Neural progenitor cell (in vitro differentiated cells): ENCODE measurements at regions not wholly inside any gene's neighbourhood (a gene's known extent, or its start where the extent isn't known, plus 50 kb on each side); places are given as distances from the start of the nearest gene placed in this dataset.

ENCODE experiments used
- DNase-seq: peaks from one replicate; pipeline ENCODE4 v3.0.0-alpha.2; 2016; ENCODE audit warnings: low spot score
- H2AFZ ChIP-seq: fragments of 200-600 bp; sonication (generic); replicated peaks from 2 replicates; pipeline ENCODE4 v1.6.1; 2016; ENCODE audit warnings: antibody characterized with exemption
- H3F3A ChIP-seq: fragments of 200-600 bp; sonication (generic); 2 replicates; pipeline ENCODE4 v1.6.1; 2016; ENCODE audit warnings: antibody characterized with exemption, low read depth
- H3K27ac ChIP-seq: fragments of 200-600 bp; sonication (generic); 2 replicates; pipeline ENCODE4 v1.5.1; 2016; ENCODE audit warnings: mild to moderate bottlenecking
- H3K27me3 ChIP-seq: fragments of 200-600 bp; sonication (generic); 2 replicates; pipeline ENCODE4 v1.6.1; 2016; ENCODE audit warnings: mild to moderate bottlenecking, moderate library complexity
- H3K36me3 ChIP-seq: fragments of 200-600 bp; sonication (generic); 2 replicates; pipeline ENCODE4 v1.5.1; 2016
- H3K4me1 ChIP-seq: fragments of 200-600 bp; sonication (generic); 2 replicates; pipeline ENCODE4 v1.6.1; 2016; ENCODE audit warnings: mixed run types
- H3K4me2 ChIP-seq: fragments of 200-600 bp; sonication (generic); 2 replicates; pipeline ENCODE4 v1.6.1; 2016
- H3K4me3 ChIP-seq: fragments of 200-600 bp; sonication (generic); 2 replicates; pipeline ENCODE4 v1.5.1; 2016
- H3K79me2 ChIP-seq: fragments of 200-600 bp; sonication (generic); 2 replicates; pipeline ENCODE4 v1.6.1; 2016; ENCODE audit warnings: low read depth
- H3K9ac ChIP-seq: fragments of 200-600 bp; sonication (generic); 2 replicates; pipeline ENCODE4 v1.6.1; 2016
- H3K9me3 ChIP-seq: fragments of 200-600 bp; sonication (generic); 2 replicates; pipeline ENCODE4 v1.5.1; 2016; ENCODE audit warnings: low read depth
- H4K20me1 ChIP-seq: fragments of 200-600 bp; sonication (generic); 2 replicates; pipeline ENCODE4 v1.6.1; 2016; ENCODE audit warnings: low read depth
- H3K27ac Mint-ChIP-seq: 3 replicates; pipeline ENCODE4 v1.8.0; 2021; ENCODE audit warnings: mixed read lengths
- H3K27me3 Mint-ChIP-seq: 2 replicates; pipeline ENCODE4 v1.8.0; 2022; ENCODE audit warnings: low read depth, mild to moderate bottlenecking, inconsistent platforms, moderate library complexity, mixed read lengths; ENCODE audit not compliant: insufficient read depth
- H3K36me3 Mint-ChIP-seq: 3 replicates; pipeline ENCODE4 v1.8.0; 2021; ENCODE audit warnings: mixed read lengths
- H3K4me1 Mint-ChIP-seq: 3 replicates; pipeline ENCODE4 v1.8.0; 2021; ENCODE audit warnings: mixed read lengths
- H3K4me3 Mint-ChIP-seq: 3 replicates; pipeline ENCODE4 v1.8.0; 2021; ENCODE audit warnings: mild to moderate bottlenecking, moderate library complexity, mixed read lengths
- H3K9me3 Mint-ChIP-seq: 3 replicates; pipeline ENCODE4 v1.8.0; 2020; ENCODE audit warnings: mixed read lengths
- CTCF ChIP-seq: fragments of 200-600 bp; sonication (generic); IDR thresholded peaks from 2 replicates; pipeline ENCODE4 v1.5.1; 2017; ENCODE audit warnings: antibody characterized with exemption, mild to moderate bottlenecking
- EZH2 ChIP-seq: fragments of 200-600 bp; sonication (generic); IDR thresholded peaks from 2 replicates; pipeline ENCODE4 v1.6.1; 2017; ENCODE audit warnings: antibody characterized with exemption, mild to moderate bottlenecking, moderate library complexity
- EZH2phosphoT487 ChIP-seq: fragments of 200-600 bp; sonication (generic); IDR thresholded peaks from 2 replicates; pipeline ENCODE4 v1.6.1; 2017; ENCODE audit warnings: antibody characterized with exemption

- H3K4me3 Mint-ChIP-seq: no peak overlapping the region
- Histone ChIP-seq H3K36me3 (no peaks in the 10 kb centered on the region), H3K27ac (no peak overlapping the region), H3K4me1 (no peaks in the 10 kb centered on the region), H3K27me3 (no peaks in the 10 kb centered on the region), H4K20me1 (no peaks in the 10 kb centered on the region), H3F3A (no peaks in the 10 kb centered on the region), H3K4me2 (no peak overlapping the region), H3K79me2 (no peaks in the 10 kb centered on the region), H2AFZ (no peak overlapping the region), H3K4me3 (no peak overlapping the region), H3K9ac (no peak overlapping the region), H3K9me3 (no peaks in the 10 kb centered on the region)
- no peaks in the 10 kb centered on the region for H3K36me3 Mint-ChIP-seq
- DNase-seq: no peak
- H3K27ac Mint-ChIP-seq: no peak overlapping the region
- H3K27me3 Mint-ChIP-seq: peaks cover 2% of the 10 kb centered on the region
- H3K4me1 Mint-ChIP-seq: no peaks in the 10 kb centered on the region
- no peaks in the 10 kb centered on the region for H3K9me3 Mint-ChIP-seq
- no peak for TF ChIP-seq EZH2
- no peak for TF ChIP-seq EZH2phosphoT487
- TF ChIP-seq CTCF: no peak
Measured at GRCh38 chr6:99120641-99121040, 172.9 kb upstream of the FBXL4 start.

GRCh38 chr6:99119109-99120031 is 171.6 kb upstream of the FBXL4 start:
- Histone ChIP-seq H3K9ac (no peak overlapping the region), H3K36me3 (no peaks in the 10 kb centered on the region), H3K4me2 (no peak overlapping the region), H3K4me3 (no peak overlapping the region), H3K27ac (no peak overlapping the region), H3K79me2 (no peaks in the 10 kb centered on the region), H4K20me1 (no peaks in the 10 kb centered on the region), H2AFZ (no peak overlapping the region), H3K27me3 (no peaks in the 10 kb centered on the region), H3K4me1 (no peaks in the 10 kb centered on the region), H3F3A (no peaks in the 10 kb centered on the region), H3K9me3 (no peaks in the 10 kb centered on the region)
- peak; percentile 83 for TF ChIP-seq CTCF
- no peak for TF ChIP-seq EZH2phosphoT487
- TF ChIP-seq EZH2: no peak
- no peaks in the 10 kb centered on the region for H3K36me3 Mint-ChIP-seq
- no peak overlapping the region for H3K4me3 Mint-ChIP-seq
- H3K9me3 Mint-ChIP-seq: no peaks in the 10 kb centered on the region
- H3K27ac Mint-ChIP-seq: no peak overlapping the region
- peaks cover 2% of the 10 kb centered on the region for H3K27me3 Mint-ChIP-seq
- DNase-seq: peak; percentile 75
- H3K4me1 Mint-ChIP-seq: no peaks in the 10 kb centered on the region

- no peak overlapping the region for H3K4me2 ChIP-seq
- no peaks in the 10 kb centered on the region for H3K36me3 ChIP-seq
- no peak for DNase-seq
- H4K20me1 ChIP-seq: no peaks in the 10 kb centered on the region
- Mint-ChIP-seq H3K27me3 (no peaks in the 10 kb centered on the region), H3K9me3 (no peaks in the 10 kb centered on the region), H3K4me3 (no peak overlapping the region), H3K27ac (no peak overlapping the region), H3K4me1 (no peaks in the 10 kb centered on the region), H3K36me3 (no peaks in the 10 kb centered on the region)
- no peaks in the 10 kb centered on the region for H3K9me3 ChIP-seq
- H3K27me3 ChIP-seq: no peaks in the 10 kb centered on the region
- no peak overlapping the region for H3K4me3 ChIP-seq
- H3K27ac ChIP-seq: no peak overlapping the region
- no peaks in the 10 kb centered on the region for H3K79me2 ChIP-seq
- TF ChIP-seq EZH2phosphoT487: no peak
- no peak for TF ChIP-seq EZH2
- TF ChIP-seq CTCF: no peak
- no peak overlapping the region for H3K9ac ChIP-seq
- H3F3A ChIP-seq: no peaks in the 10 kb centered on the region
- H3K4me1 ChIP-seq: no peaks in the 10 kb centered on the region
- H2AFZ ChIP-seq: no peak overlapping the region
Measured at GRCh38 chr6:99114769-99115406, 167.1 kb upstream of the FBXL4 start.
